ENCODE measurements at regions not wholly inside any gene's neighbourhood (a gene's known extent, or its start where the extent isn't known, plus 50 kb on each side); places are given as distances from the start of the nearest gene placed in this dataset.

DNA sequence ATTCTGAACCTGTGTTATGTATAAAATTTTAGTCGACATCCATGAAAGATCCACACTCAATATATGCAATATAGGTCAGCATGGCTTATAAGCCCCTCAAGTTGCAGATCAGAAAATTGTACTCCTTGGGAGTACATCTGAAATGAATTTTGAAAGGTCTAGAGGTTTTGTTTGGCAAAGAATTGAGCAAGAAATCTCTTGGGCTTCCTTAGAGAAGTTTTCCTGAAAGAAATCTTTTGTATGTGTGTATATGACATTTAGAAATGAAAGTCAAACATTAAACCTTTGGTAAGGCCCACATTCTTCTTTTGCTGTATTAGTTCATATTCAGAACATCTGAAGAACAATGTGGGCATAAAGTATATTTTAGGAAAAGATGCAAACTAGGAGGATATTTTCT is 1006.6 kb downstream of the NAALADL2 start:
- TF ChIP-seq, protein P1, sequence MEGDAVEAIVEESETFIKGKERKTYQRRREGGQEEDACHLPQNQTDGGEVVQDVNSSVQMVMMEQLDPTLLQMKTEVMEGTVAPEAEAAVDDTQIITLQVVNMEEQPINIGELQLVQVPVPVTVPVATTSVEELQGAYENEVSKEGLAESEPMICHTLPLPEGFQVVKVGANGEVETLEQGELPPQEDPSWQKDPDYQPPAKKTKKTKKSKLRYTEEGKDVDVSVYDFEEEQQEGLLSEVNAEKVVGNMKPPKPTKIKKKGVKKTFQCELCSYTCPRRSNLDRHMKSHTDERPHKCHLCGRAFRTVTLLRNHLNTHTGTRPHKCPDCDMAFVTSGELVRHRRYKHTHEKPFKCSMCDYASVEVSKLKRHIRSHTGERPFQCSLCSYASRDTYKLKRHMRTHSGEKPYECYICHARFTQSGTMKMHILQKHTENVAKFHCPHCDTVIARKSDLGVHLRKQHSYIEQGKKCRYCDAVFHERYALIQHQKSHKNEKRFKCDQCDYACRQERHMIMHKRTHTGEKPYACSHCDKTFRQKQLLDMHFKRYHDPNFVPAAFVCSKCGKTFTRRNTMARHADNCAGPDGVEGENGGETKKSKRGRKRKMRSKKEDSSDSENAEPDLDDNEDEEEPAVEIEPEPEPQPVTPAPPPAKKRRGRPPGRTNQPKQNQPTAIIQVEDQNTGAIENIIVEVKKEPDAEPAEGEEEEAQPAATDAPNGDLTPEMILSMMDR (IDR thresholded peaks at IDR 0.05): no peak
- no peak for TF ChIP-seq POLR2A (IDR thresholded peaks at IDR 0.05)

Measured in thyroid gland (tissue), 4 donors.